ENCODE measurements at regions not wholly inside any gene's neighbourhood (a gene's known extent, or its start where the extent isn't known, plus 50 kb on each side); places are given as distances from the start of the nearest gene placed in this dataset.

DNA sequence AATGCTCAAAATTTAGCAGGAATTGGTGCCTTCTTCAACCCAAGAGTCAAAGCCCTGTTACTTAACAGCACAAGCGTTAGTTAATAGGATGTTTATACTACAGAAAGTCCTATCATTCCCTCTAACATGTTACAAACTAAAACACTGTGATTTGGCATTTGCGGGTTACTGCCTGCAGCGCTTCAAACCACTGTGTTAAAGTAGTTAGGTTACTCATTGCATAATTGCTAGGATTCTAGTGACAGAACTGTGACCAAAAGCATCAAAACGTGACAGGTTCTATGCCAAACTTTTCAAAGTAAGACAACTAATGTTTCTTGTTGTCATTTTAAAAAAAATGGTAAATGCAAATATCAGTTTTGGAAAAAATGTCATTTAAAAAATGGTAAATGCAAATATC, 442.8 kb upstream of the ZFP42 start:
- TF ChIP-seq POLR2AphosphoS5 (IDR thresholded peaks at IDR 0.05; ENCODE audit: low read depth, low read length) = no peak
- TF ChIP-seq SIN3A (IDR thresholded peaks at IDR 0.05; ENCODE audit: borderline replicate concordance, insufficient read depth, low read length) = no peak
- TF ChIP-seq REST (IDR thresholded peaks at IDR 0.05; ENCODE audit: insufficient read depth in 1 of 2, low read depth in 2 of 2, low read length in 2 of 2) = no peak
- TF ChIP-seq TAF1 (IDR thresholded peaks at IDR 0.05; ENCODE audit: borderline replicate concordance, insufficient read depth, low read length) = no peak
- TF ChIP-seq FOXP2 (optimal IDR thresholded peaks at IDR 0.05; ENCODE audit: borderline replicate concordance, extremely low read depth, extremely low read length, insufficient read depth) = no peak
